ENCODE measurements at regions not wholly inside any gene's neighbourhood (a gene's known extent, or its start where the extent isn't known, plus 50 kb on each side); places are given as distances from the start of the nearest gene placed in this dataset.
A peak's percentile ranks its signal among the peaks of the same experiment; 100 is the strongest.

DNA sequence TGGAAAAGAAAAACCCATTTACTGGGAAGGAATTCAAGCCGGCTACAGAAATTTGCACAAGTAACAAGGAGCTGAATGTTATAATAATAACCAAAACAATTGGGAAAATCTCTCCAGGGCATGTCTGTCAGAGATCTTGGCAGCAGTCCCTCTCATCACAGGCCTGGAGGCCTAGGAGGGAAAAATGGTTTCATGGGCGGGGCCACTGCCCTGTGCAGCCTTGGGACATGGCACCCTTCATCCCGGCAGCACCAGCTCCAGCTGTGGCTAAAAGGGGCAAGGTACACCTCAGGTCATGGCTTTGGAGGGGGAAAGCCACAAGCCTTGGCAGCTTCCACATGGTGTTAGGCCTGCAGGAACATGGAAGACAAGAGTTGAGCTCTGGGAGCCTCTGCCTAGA is 513.1 kb upstream of the CNKSR2 start:
- DNase-seq, result no peak

DNA sequence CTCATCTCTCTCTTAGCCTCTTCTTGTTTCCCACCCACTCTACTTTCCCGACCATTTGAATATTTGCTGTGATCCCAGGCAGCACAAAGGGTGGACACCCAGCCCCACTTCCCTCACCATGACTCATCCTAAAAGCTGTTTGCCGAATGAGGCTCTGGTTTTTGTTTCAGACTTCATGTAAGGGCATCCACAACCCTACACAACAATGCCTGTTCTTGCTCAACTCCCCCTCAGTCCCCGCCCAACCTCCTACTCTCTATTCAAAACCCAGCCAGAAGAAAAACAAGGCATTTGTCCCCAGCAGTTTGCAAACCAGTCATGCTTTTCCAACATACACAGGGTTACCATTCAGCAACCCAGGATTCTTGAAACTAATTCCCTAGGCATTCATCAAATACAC is 516.5 kb upstream of the CNKSR2 start:
- no peak for DNase-seq

DNA sequence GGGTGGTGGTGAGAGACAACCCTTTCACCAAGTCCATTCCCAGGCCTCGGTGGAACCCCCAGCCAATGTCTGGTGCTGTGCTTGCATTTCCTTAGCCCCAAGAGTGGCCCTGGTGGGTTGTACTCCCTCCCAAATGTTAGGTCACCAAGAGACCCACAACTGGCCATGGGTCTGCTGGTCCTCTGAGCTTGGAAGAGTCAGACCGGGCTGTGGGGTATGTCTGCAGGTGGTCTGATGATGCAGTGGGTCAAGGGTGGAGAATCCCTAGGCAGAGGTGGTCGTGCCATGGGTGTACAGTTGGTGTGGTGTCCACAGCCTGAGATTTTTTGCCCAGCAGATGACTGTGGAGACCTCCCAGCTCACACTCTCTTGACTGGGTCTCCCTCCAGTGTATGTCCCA is 535.7 kb upstream of the CNKSR2 start:
- DNase-seq, result no peak

DNA sequence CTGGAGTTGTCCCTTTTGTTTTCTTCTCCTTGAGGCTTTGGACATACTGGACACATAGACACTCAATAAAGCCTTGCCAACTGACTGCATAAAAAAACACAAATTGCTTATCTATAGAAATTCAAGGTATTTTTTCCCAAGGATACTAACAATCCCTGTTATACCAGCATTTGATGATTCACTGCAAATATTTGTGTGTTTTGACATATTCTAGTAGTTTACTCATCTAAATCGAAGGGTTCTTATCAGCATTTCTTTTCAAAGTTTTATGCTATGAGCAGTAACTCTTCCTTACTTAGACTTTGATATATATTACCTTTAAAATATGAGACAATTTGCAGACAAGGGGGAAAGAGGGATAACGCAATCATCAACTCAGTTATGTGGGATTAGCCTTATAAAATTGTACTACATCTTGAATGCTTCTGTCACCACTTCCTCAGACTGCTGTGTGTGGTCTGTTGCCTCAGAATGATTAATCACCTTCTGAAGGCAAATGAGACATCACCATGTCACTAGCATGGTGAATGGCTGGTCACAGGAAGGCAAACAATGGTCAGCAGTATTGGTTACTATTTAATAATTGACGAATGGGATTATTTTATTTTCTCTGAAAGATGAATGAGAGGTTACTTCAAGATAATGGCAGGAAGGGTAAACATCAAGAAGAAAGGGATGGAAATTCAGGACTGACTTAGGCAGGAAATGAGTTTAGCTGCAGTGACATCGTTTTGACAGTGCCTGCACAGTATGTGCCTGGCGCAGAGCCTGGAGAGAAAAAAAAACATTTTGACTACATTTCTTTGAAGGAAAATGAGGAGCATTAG is 544.3 kb upstream of the CNKSR2 start:
- no peak for DNase-seq

DNA sequence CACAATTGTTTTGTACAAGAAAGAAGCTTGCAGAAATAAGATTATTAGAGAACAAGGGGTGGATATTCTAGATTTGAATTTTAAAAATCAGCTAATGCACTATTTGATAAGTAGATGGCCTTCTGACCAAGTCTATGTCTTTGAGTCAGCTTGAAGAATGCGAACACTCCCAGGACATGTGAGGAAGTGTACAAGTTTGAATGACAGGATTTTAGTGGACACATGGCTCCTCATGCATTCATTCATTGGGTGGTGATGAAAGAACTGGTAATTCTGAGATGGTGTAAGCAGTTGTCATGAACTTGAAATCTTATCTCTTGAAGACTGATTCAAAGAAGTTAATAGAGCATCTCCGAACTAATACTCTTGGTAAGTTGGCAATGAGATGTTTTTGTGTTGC is 548.2 kb upstream of the CNKSR2 start:
- DNase-seq, result no peak

DNA sequence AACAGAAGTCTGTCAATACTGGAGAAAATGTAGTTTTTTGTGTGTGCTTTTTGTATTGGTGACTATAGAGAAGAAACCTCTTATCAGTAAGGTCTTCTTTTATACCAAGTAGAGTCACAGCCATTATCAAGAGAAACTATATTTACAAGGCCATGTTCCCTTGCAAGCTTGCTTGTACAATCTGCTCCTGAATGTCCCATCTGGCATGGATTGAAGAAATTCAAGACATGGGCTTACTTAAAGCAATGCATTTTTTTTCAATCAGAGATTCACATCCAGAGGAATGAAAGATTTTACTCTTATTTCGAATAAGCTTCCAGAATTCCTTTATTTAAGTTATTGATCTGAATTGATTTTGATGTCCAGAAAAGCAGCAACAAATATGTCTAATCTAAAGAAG is 537.3 kb upstream of the RPS6KA3 start:
- no peak for DNase-seq

DNA sequence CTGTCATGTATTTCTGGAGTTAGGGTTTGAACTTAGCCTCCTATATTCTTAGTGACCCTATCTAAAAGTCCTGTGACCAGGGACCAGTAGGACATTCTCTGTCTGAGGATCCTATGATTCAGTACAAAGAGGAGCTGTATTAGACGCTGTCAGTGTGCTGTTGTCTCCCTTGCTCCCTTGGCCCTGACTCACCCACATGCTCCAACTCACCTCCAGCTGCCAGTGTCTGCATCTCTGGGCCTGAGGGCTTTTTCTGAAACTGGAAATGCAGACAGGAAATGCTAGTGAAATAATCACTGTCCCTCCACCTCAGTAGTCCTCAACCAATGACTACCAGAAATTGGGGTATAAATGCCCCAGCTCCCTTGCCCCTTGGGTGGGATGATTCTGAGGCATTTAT is 535.3 kb upstream of the RPS6KA3 start:
- DNase-seq, result no peak

DNA sequence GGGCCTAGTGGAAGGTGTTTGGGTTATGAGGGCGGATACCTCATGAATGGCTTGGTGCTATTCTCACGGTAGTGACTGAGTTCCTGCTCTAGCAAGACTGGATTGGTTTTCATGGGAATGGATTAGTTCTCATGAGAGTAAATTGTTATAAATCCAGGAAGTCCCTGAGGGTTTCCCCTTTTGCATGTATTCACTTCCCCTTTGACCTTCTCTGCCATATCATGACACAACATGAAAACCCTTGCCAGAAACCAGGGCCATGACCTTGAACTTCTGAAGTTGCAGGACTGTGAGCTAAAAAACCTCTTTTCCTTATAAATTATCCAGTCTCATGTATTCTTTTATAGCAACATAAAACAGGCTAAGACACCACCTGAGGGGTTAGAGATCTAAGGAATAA is 529.7 kb upstream of the RPS6KA3 start:
- no peak for DNase-seq

DNA sequence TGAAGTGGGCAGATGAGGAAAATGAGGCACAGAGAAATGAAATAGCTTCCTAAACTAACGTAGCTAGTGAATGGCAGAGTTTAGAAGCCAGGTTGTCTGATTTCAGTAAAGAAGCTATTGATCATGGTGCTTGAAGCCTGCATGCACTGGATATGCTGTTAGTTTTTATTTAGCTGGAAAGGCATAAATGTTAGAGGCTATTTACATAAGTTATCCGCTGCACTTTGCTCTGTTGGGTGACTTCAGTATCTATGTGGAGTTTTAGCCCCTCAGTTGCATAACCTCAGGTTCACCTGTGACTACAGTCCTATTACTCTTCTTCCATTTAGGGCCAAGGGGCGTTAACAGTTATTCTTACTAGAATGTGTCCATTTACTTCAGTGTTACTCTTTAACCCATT is 522.4 kb upstream of the RPS6KA3 start:
- no peak for DNase-seq

DNA sequence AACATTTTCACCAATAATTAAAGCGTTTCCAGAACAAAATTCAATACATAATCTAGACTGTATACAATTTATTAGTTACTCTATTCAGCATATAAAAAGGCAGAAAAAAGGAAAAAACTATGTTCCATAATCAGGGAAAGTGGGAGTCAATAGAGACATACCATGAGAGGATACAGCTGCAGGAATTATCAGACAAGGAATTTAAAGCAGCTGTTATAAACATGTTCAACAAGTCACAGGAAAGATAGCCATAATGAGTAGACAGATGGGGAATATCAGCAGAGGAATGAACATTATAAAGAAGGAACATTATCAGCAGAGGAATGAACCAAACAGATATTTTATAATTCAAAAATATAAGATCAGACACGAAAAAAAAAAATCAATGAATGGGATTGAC is 500.6 kb upstream of the RPS6KA3 start:
- DNase-seq, result no peak

DNA sequence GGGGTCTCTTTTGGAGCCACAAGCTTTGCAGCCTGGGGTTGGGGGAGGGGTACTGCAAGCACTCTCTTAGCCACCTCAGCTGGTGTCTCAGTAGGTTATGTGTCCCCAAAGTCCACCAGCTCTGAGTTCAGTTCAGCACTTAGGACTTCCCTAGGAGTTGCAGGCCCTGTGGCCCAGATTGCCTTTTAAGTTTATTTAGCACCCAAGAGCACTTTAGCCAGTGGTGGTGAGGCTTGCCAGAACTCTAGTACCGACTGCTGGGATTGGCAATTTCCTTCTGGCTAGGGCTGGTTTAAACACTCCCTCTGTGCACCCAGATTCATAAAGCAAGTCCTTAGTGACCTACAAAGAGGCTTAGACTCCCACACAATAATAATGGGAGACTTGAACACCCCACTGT is 489.9 kb upstream of the RPS6KA3 start:
- DNase-seq, result no peak

DNA sequence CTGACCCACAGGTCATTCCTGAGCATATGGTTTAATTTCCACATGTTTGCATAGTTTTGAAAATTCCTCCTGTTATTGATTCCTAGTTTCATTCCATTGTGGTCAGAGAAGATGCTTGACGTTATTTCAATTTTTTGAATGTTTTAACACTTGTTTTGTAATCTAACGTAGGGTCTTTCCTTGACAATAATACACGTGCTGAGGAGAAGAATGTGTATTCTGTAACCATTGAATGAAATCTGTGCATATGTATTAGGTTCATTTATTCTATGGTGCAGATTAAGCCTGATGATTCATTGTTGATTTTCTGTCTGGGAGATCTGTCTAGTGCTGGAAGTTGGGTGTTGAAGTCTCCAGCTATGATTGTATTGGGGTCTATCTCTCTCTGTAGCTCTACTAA is 486.4 kb upstream of the RPS6KA3 start:
- DNase-seq, result no peak

DNA sequence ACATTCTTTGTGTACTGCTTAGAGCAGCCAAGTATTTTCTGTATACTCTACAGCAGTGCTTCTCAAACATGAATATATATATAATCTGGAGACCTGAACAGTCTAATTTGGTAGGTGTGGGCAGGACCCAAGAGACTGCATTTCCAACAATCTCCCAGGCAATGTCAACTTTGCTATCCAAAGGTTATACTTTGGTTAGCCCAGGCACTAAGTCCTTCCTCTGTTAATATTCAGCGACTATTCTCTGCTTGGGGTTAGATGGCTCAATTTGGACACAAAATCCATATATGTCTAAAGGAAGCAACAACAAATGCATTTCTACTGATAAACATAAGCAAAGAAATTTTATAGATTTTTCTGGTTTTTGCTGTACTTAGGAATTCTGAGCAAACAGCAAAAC is 480.0 kb upstream of the RPS6KA3 start:
- DNase-seq, result no peak

DNA sequence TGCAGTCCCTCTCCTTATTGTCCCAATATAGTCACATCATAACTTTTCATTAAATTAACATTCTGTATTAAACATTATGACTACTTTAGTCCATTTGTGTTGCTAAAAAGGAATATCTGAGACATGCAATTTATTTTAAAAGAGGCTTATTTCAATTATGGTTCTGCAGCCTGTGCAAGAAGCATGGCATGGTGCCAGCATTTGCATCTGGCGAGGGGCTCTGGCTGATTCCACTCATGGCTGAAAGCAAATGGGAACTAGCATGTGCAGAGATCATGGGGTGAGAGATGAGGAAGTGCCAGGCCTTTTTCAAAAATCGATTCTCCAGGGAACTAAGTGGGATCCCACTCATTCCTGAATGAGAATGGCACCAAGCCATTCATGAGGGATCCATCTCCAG is 476.3 kb upstream of the RPS6KA3 start:
- DNase-seq, result peak; percentile 69

DNA sequence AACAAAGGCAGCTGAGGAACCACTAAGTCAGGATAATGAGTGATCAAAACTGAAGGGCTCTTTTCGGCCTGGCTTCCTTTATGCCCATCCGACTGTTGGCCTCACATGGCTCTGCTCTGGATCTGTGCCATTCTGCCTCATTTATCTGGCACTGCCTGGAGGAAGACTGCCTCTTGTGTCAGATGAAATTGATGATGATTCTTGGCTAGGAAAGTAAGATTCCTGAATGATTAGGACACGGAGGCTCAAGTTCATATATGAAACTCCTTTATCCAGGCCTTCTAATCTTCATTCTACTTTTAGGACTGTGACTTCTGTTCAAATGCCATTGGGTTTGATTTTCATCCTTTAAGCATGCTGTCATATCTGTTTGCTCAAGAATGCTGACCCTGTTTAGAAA is 475.4 kb upstream of the RPS6KA3 start:
- peak; percentile 54 for DNase-seq

DNA sequence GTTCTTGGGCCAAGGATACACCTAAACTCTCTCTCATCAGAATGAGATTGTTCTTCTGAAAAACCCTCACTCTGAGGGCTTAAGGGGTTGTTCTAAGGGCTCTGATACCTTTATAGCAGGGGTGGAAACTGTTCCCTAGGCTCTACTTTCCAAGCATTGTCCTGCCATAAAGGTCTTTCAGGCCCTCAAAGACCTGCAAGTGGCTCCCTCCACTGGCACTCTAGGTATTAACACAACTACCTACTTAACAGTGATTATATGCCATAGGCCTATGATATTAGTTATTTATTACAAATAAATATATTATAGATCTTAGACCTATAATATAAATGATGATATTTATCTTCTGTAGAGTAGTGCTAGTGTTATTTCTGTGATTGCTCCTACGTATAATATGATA is 473.7 kb upstream of the RPS6KA3 start:
- no peak for DNase-seq

DNA sequence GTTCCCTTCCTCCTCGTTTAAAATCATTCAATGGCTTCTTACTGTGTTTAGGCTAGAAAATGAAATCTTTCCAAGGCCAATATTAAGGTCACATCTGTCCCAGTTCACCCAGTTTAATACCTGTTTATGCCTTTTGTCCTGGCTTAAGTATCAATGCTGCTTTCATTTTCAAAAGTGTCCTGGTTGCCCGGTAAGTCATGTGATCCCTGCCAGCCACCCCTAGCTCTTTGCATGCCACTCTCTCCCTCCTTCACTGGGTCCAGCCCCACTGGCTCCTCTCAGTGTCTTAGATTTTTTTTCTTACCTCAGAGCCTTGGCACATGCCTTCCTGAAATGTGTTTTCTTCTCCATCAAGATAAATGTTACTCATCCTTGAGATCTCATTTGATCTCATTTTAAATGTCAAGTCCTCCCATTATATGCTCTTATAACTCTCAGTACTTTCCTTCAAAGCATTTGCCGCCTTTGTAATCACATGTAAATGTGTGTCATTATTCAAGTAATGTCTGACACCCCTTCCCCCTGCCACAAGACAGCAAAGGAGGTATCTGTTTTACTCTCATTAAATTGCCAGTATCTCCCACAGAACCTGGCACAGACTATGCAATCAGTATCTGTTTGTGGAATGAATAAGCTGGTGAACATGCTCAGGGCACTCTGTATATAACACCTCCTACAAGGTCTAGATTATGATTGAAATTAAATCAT is 472.5 kb upstream of the RPS6KA3 start:
- no peak for DNase-seq

DNA sequence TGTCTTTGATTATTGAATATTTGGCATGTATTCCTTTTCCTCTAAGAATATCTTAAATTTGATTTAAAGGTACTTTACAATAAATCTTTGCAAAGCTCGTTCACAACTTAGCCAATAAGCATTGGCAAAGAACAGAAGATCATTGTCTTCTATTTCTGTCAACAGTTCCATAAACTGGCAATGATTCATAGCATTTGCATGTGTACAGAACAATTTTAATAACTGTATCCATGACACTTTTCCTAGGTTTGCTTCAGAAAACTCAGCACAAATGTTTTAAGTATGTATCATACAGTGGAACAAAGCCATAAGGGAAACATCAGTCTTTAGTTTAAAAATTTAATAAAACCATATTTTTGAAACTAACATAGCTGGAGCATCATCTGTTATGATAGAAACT is 462.7 kb upstream of the RPS6KA3 start:
- DNase-seq, result peak; percentile 11

DNA sequence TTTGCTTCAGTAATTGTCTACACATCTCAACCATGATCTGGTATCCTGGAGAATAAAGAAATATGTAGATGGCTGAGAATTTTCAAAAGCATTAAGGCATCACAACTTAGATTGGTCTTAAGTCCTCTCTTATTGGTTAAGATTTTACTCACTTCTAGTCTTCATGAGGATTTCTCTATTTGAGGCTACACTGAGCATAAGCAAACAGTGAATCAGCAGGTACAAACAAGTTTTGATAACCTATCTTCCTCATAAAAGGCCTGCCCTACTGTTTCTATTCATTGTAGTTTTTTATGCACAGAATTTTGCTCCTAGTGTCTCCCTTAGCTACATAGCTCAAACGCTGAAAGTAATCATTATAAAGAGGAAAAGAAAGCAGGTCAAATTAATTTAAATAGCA is 460.7 kb upstream of the RPS6KA3 start:
- peak; percentile 4 for DNase-seq

DNA sequence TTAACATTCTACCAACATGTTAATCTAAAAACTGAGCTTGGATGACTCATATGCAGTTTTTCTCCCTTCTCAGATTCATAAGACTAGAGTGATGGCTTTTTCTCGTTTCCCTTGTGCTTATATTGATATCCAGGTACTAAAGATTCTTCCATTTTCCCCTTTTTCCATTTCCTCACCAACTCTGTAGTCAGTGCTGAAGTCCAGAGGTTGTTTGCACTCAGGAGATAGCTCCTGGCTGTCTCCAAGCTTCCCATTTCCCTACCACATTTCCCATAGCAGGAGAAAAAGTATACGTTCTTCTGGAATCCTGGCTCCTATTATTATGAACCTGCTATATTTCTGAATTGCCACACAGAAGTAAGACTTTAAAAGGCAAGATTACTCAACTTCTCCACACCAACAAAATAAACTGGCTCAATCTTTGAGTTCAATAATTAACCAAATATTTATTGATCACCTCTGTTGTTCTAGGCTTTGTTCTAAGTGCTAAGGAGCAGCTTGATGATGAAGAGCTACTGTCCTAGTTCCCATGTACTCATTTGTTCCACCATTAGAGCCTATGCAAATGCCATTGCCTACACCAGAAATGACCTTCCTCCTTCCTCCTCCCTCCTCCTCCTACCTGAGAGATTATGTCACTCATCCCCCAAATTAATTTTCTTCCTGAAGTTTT is 454.4 kb upstream of the RPS6KA3 start:
- no peak for DNase-seq

DNA sequence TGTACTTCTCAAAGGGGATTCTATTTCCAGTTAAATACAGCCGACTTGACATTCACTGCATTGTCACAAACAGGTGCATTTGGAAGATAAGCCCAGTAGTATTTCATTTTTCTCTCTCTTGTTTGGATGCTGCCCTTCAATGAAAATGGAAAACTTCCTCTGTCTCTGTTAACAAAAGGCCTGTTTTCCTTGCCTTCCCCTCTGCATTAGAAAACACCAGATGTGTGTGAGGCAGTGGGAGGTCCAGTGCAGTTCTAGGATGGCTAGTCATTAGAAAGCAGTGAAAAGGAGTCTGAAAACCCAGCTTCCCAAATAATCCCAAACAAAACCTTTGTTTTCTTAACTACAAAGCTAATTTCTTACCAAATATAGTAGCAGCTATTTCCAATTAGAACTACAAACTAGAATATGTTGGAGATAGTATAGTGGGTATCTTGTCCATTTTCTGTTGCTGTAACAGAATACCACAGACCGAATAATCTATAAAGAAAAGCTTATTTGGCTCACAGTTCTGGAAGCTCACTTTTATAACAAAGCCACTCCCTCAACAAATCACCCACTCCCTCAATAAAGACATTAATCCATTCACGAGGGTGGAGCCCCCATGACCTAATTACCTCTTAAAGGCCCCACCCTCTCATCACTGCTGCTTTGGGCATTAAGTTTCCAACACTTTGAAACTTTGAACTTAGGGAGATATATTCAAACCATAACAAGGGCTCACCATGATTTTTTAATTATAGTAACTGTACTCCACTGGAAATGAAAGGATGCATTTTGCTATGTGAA is 452.1 kb upstream of the RPS6KA3 start:
- DNase-seq, result no peak

DNA sequence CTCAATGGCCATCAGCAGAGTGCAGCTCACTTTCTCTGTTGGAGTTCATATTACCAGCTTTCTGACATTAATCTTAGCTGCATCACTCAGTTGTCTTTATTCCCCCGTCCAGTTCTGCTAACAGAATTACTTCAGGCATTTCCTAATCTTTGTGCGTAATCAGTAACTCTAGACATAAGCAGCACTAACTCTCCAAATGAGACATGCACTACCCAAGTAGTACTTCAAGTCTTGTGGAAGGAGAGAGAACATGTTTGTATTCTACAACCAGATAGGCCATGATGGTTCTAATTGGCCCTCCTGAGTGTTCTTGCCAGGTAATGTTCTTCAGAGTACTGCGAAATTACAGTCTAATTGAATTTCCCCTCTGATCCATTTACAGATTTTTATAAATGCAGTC is 448.5 kb upstream of the RPS6KA3 start:
- no peak for DNase-seq

DNA sequence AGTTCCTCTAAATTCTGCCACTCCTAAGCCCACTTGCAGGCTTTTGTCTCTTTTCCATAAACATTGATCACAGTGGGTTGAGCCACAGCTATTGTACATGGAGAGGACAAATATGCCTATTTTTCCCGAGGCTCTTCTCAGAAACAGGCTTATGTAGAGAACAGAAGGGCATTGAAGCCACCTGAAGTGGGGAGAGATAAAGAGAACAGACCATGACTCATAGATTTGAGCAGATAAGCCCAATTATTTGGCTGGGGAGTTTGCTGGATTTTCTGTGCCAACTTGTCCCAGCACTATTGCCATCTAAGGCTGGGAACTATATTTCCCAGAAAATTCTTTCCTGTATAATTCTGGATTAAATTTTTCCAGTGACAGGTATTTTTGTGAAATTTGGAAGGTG is 446.1 kb upstream of the RPS6KA3 start:
- no peak for DNase-seq

Data from tongue (tissue), 1 donor.